Neural cell (in vitro differentiated cells): ENCODE measurements at regions not wholly inside any gene's neighbourhood (a gene's known extent, or its start where the extent isn't known, plus 50 kb on each side); places are given as distances from the start of the nearest gene placed in this dataset.

ENCODE experiments used
- EZH2 ChIP-seq: fragments of 200-600, 300-800 bp; shearing (Covaris generic), sonication (generic); IDR thresholded peaks from 2 replicates; pipeline ENCODE4 v1.6.1; 2014; ENCODE audit warnings: antibody characterized with exemption, low read length, borderline replicate concordance, mild to moderate bottlenecking; ENCODE audit not compliant: insufficient read depth, poor library complexity, severe bottlenecking
- MXI1 ChIP-seq: fragments of 450-650 bp; conservative IDR thresholded peaks from 2 replicates; pipeline ENCODE4 v1.6.1; 2014; ENCODE audit warnings: antibody characterized with exemption, mild to moderate bottlenecking; ENCODE audit not compliant: poor library complexity, severe bottlenecking
- SMC3 ChIP-seq: fragments of 450-650 bp; conservative IDR thresholded peaks from 2 replicates; pipeline ENCODE4 v1.6.1; 2014; ENCODE audit warnings: antibody characterized with exemption, mild to moderate bottlenecking, moderate library complexity; ENCODE audit not compliant: poor library complexity
- TF ChIP-seq, protein P1 (sequence below): fragments of 450-650 bp; IDR thresholded peaks from 2 replicates; pipeline ENCODE4 v1.5.1; 2014; ENCODE audit warnings: antibody characterized with exemption, mild to moderate bottlenecking, moderate library complexity; ENCODE audit not compliant: poor library complexity, severe bottlenecking

DNA sequence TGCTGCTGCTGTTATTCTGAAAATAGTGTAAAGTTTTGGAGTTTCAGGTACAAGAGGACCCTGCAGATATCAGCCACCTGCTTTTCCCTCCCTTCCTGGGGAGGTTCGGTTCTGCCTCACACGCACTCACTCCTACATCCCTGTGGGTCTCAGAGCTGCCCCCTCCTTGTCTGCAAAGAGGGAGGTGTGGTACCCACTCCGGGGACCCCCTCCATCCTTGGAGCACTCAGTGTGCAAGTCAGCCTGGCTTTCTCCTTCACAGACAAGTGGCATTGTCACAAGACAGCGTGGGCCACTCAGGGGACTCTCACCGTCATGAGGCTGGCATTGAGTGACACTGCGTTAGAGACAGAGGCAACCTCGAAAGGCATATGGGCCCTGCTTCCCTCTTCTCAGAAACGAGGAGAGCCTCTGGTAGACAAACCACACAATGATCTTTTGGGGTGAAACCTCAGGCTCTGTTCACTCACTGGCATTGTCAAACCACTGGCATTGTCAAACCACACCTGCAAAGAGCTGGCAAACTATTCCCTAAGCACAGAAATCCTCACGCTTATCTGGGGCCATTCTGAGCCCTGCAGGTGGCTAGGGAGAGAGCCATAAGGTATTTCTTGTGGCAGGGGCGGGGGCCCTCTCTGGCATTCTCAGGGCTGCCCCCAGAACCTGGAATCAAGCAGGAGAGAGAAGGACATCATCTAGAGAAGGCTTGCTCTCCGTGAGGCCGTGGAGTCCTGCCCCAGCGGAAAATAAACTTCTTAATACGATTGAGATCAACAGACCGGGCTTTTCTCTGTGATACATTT is 285.0 kb downstream of the SHOX start:
- TF ChIP-seq MXI1 (no peak), EZH2 (no peak), SMC3 (no peak)
- TF ChIP-seq, protein P1, sequence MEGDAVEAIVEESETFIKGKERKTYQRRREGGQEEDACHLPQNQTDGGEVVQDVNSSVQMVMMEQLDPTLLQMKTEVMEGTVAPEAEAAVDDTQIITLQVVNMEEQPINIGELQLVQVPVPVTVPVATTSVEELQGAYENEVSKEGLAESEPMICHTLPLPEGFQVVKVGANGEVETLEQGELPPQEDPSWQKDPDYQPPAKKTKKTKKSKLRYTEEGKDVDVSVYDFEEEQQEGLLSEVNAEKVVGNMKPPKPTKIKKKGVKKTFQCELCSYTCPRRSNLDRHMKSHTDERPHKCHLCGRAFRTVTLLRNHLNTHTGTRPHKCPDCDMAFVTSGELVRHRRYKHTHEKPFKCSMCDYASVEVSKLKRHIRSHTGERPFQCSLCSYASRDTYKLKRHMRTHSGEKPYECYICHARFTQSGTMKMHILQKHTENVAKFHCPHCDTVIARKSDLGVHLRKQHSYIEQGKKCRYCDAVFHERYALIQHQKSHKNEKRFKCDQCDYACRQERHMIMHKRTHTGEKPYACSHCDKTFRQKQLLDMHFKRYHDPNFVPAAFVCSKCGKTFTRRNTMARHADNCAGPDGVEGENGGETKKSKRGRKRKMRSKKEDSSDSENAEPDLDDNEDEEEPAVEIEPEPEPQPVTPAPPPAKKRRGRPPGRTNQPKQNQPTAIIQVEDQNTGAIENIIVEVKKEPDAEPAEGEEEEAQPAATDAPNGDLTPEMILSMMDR: no peak
